Stomach (tissue), 4 donors: ENCODE measurements at regions not wholly inside any gene's neighbourhood (a gene's known extent, or its start where the extent isn't known, plus 50 kb on each side); places are given as distances from the start of the nearest gene placed in this dataset.

Experiments used
- CTCF ChIP-seq, 7 experiments: fragments of 450-650 bp in 4 of 7; fragments of 200-600 bp in 3 of 7; sonication (generic) in 3 of 7; IDR thresholded peaks; one replicate each; pipeline ENCODE4 v1.5.1; 2016 to 2019; ENCODE audit warnings: antibody characterized with exemption in 7 of 7, control low read depth in 2 of 7, mild to moderate bottlenecking in 1 of 7
- EP300 ChIP-seq: sonication (generic); formaldehyde crosslinking; IDR thresholded peaks from one replicate; pipeline ENCODE4 v1.6.1; 2017; ENCODE audit warnings: antibody characterized with exemption
- POLR2A ChIP-seq, 4 donors: fragments of 450-650 bp; IDR thresholded peaks; one replicate each; pipeline ENCODE4 v1.6.1; 2016; ENCODE audit warnings: antibody characterized with exemption in 4 of 4, control low read depth in 2 of 4, mild to moderate bottlenecking in 1 of 4, moderate library complexity in 1 of 4
- POLR2AphosphoS5 ChIP-seq, 3 donors: sonication (generic); formaldehyde crosslinking; IDR thresholded peaks; one replicate each; pipeline ENCODE4 v1.6.1; 2016; ENCODE audit warnings: antibody characterized with exemption in 3 of 3

GRCh38 chr6:159430323-159430722 lies 261.1 kb downstream of the FNDC1 start:
- TF ChIP-seq CTCF (IDR thresholded peaks at IDR 0.05) (no peak), POLR2AphosphoS5 (IDR thresholded peaks at IDR 0.05) (no peak), POLR2A (IDR thresholded peaks at IDR 0.05) (no peak), EP300 (no peak)
